HCT116 (cell line): ENCODE measurements at regions not wholly inside any gene's neighbourhood (a gene's known extent, or its start where the extent isn't known, plus 50 kb on each side); places are given as distances from the start of the nearest gene placed in this dataset.

ENCODE experiments used
- ATAC-seq: fragments of 200-7000 bp; cut with Tn5 transposase; 2 replicates; pipeline ENCODE4 v1.9.1; 2020; ENCODE audit warnings: mild to moderate bottlenecking, moderate library complexity
- BruUV-seq: library from RNA; stranded (reverse); fragments of 400-500 nt; replicated peaks from 2 replicates; lab custom pipeline; 2021; lab: Mats Ljungman, UMichigan
- CTCF ChIA-PET: fragments of 300-600 bp; sonication (Branson Sonifier 250); formaldehyde crosslinking; loops from one replicate; lab custom pipeline; 2021; ENCODE audit warnings: antibody characterized with exemption; lab: Charles Lee
- POLR2A ChIA-PET: fragments of 300-600, 350-600 bp; sonication (Branson Sonifier 250); formaldehyde crosslinking; loops from one replicate; lab custom pipeline; 2021; ENCODE audit warnings: antibody characterized with exemption; lab: Charles Lee
- RAD21 ChIA-PET, 2 experiments: fragments of 300-600 bp; sonication (Branson Sonifier 250); formaldehyde crosslinking; loops; one replicate each; lab custom pipeline; 2023; ENCODE audit warnings: low total read pairs in 2 of 2; ENCODE audit not compliant: uncharacterized antibody in 2 of 2, unreplicated experiment in 2 of 2, low non-redundant PET in 1 of 2; lab: Charles Lee
- DNase-seq: peaks from one replicate; pipeline ENCODE4 v3.0.0-alpha.2; 2010; ENCODE audit warnings: low read depth, low spot score
- H2AFZ ChIP-seq: fragments of 200-600 bp; shearing (Covaris generic), sonication (generic); 2 replicates; pipeline ENCODE4 v1.6.1; 2017; ENCODE audit warnings: low read depth, mixed run types, mixed read lengths, antibody characterized with exemption, low read length; ENCODE audit not compliant: poor library complexity, severe bottlenecking
- H3K27ac ChIP-seq: 2 replicates; pipeline ENCODE4 v1.5.1; 2012; ENCODE audit warnings: low read depth, low read length
- H3K27me3 ChIP-seq: fragments of 200-600 bp; sonication (generic); 2 replicates; pipeline ENCODE4 v1.6.1; 2016; ENCODE audit warnings: mixed run types, low read length, mixed read lengths; ENCODE audit not compliant: insufficient read depth
- H3K36me3 ChIP-seq, 2 experiments: fragments of 200-500 bp in 1 of 2; fragments of 200-600 bp in 1 of 2; sonication (Bioruptor generic) in 1 of 2; sonication (generic) in 1 of 2; 2 replicates each; pipeline versions ENCODE4 v1.5.1 to v1.6.1; 2014 to 2016; ENCODE audit warnings: low read length in 2 of 2, inconsistent platforms in 1 of 2, mixed read lengths in 1 of 2, mixed run types in 1 of 2; ENCODE audit not compliant: insufficient read depth in 2 of 2, control insufficient read depth in 1 of 2
- H3K4me1 ChIP-seq, 2 experiments: fragments of 200-600 bp in 1 of 2; sonication (generic) in 1 of 2; 2 replicates each; pipeline versions ENCODE4 v1.5.1 to v1.6.1; 2012 to 2017; ENCODE audit warnings: low read length in 2 of 2, inconsistent platforms in 1 of 2, mild to moderate bottlenecking in 1 of 2, mixed read lengths in 1 of 2, mixed run types in 1 of 2, moderate library complexity in 1 of 2; ENCODE audit not compliant: insufficient read depth in 2 of 2, control insufficient read depth in 1 of 2
- H3K4me2 ChIP-seq: fragments of 200-600 bp; sonication (generic); 2 replicates; pipeline ENCODE4 v1.6.1; 2017; ENCODE audit warnings: mixed run types, low read length, mixed read lengths
- H3K4me3 ChIP-seq, 2 experiments: fragments of 200-600 bp in 1 of 2; sonication (generic) in 1 of 2; replicated peaks in 1 of 2; 2 replicates each; pipeline ENCODE4 v1.5.1; 2011 to 2016; ENCODE audit warnings: low read length in 2 of 2, control low read depth in 1 of 2, low read depth in 1 of 2, mild to moderate bottlenecking in 1 of 2, mixed read lengths in 1 of 2, mixed run types in 1 of 2
- H3K79me2 ChIP-seq: fragments of 200-600 bp; sonication (generic); 2 replicates; pipeline ENCODE4 v1.6.1; 2017; ENCODE audit warnings: mild to moderate bottlenecking, mixed run types, low read length, moderate library complexity, mixed read lengths; ENCODE audit not compliant: insufficient read depth
- H3K9ac ChIP-seq: fragments of 200-600 bp; sonication (generic); 2 replicates; pipeline ENCODE4 v1.6.1; 2016; ENCODE audit warnings: low read length, mixed read lengths
- H3K9me2 ChIP-seq: fragments of 200-600 bp; sonication (generic), shearing (Covaris generic); 2 replicates; pipeline ENCODE4 v1.6.1; 2017; ENCODE audit warnings: mixed run types, mild to moderate bottlenecking, moderate library complexity; ENCODE audit not compliant: insufficient read depth
- H3K9me3 ChIP-seq, 2 experiments: fragments of 200-500 bp in 1 of 2; fragments of 200-600 bp in 1 of 2; sonication (Bioruptor generic) in 1 of 2; sonication (generic) in 1 of 2; 2 replicates each; pipeline ENCODE4 v1.6.1; 2014 to 2017; ENCODE audit warnings: low read length in 2 of 2, mixed read lengths in 2 of 2, inconsistent platforms in 1 of 2, low read depth in 1 of 2, mild to moderate bottlenecking in 1 of 2, mixed run types in 1 of 2, moderate library complexity in 1 of 2; ENCODE audit not compliant: control insufficient read depth in 1 of 2, insufficient read depth in 1 of 2
- H4K20me1 ChIP-seq: fragments of 200-600 bp; sonication (generic), shearing (Covaris generic); 2 replicates; pipeline ENCODE4 v1.6.1; 2017; ENCODE audit warnings: mixed run types, mild to moderate bottlenecking, moderate library complexity; ENCODE audit not compliant: insufficient read depth
- CEBPB ChIP-seq: IDR thresholded peaks from 2 replicates; pipeline ENCODE4 v1.6.1; 2012; ENCODE audit warnings: low read depth
- EGR1 ChIP-seq: IDR thresholded peaks from 2 replicates; pipeline ENCODE4 v1.6.1; 2012; ENCODE audit warnings: low read depth
- ELF1 ChIP-seq: IDR thresholded peaks from 2 replicates; pipeline ENCODE4 v1.6.1; 2012; ENCODE audit warnings: low read depth, borderline replicate concordance
- EZH2 ChIP-seq: fragments of 200-600 bp; sonication (generic); IDR thresholded peaks from 2 replicates; pipeline ENCODE4 v1.6.1; 2017; ENCODE audit warnings: antibody characterized with exemption, mixed run types
- FOSL1 ChIP-seq: IDR thresholded peaks from 2 replicates; pipeline ENCODE4 v1.6.1; 2012; ENCODE audit warnings: low read depth
- JUND ChIP-seq: IDR thresholded peaks from 2 replicates; pipeline ENCODE4 v1.6.1; 2012
- TCF7L2 ChIP-seq: IDR thresholded peaks from 2 replicates; pipeline ENCODE4 v1.7.0; 2011; ENCODE audit warnings: borderline replicate concordance, inconsistent platforms; ENCODE audit not compliant: insufficient read depth, insufficient read length; ENCODE audit errors: extremely low read depth
- YY1 ChIP-seq: IDR thresholded peaks from 2 replicates; pipeline ENCODE4 v1.6.1; 2011; ENCODE audit warnings: low read length, low read depth, moderate library complexity, mild to moderate bottlenecking; ENCODE audit not compliant: insufficient replicate concordance; ENCODE audit errors: extremely low read depth
- ZFX ChIP-seq: fragments of 450-650 bp; IDR thresholded peaks from 2 replicates; pipeline ENCODE4 v1.6.1; 2017
- ZNF274 ChIP-seq: fragments of 200-500 bp; sonication (Bioruptor generic); IDR thresholded peaks from 2 replicates; pipeline ENCODE4 v1.6.1; 2014; ENCODE audit warnings: mild to moderate bottlenecking, low read depth, low read length, inconsistent platforms
- intact Hi-C: fragments of 100-400 bp; cut with micrococcal nuclease; formaldehyde crosslinking; loops from 2 replicates; pipeline ENCODE4 v1.10.0; 2022
- TF ChIP-seq, protein P1 (sequence below), 3 experiments: fragments of 200-600 bp in 1 of 3; sonication (generic) in 1 of 3; IDR thresholded peaks in 2 of 3; conservative IDR thresholded peaks in 1 of 3; 2 replicates each; pipeline ENCODE4 v1.5.1; 2012 to 2017; ENCODE audit warnings: low read depth in 2 of 3, low read length in 2 of 3, antibody characterized with exemption in 1 of 3, borderline replicate concordance in 1 of 3, control low read depth in 1 of 3, mild to moderate bottlenecking in 1 of 3, mixed read lengths in 1 of 3, mixed run types in 1 of 3, moderate library complexity in 1 of 3; ENCODE audit not compliant: insufficient read depth in 1 of 3
- TF ChIP-seq, protein P2 (sequence below): IDR thresholded peaks from 2 replicates; pipeline ENCODE4 v1.6.1; 2012; ENCODE audit warnings: low read depth
- TF ChIP-seq, protein P3 (sequence below): IDR thresholded peaks from 2 replicates; pipeline ENCODE4 v1.6.1; 2011; ENCODE audit warnings: mild to moderate bottlenecking, low read length, moderate library complexity; ENCODE audit not compliant: insufficient replicate concordance; ENCODE audit errors: extremely low read depth
- TF ChIP-seq, protein P4 (sequence below): IDR thresholded peaks from 2 replicates; pipeline ENCODE4 v1.6.1; 2012

DNA sequence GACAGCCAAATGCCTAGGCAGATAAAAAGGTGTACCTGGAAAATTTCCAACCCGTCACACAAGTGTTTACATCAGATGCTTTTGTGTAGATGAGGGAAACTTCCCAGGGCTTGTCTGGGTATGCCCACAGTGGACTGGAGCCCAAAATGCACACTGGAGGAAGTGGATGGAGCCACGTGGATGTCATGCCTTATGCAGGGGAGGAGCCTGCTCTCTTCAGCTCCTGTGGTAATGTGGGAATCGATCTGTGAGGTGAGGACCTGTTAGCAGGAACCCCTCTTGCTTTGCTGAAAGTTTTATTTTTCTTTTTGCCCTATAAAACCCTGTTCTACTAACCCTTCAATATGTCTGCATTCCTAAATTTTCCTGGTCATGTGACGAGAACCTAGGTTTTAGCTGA lies 439.2 kb upstream of the CDH9 start:
- no peak for TF ChIP-seq EGR1
- TF ChIP-seq ZNF274: no peak
- no peak for TF ChIP-seq JUND
- TF ChIP-seq, protein P1, sequence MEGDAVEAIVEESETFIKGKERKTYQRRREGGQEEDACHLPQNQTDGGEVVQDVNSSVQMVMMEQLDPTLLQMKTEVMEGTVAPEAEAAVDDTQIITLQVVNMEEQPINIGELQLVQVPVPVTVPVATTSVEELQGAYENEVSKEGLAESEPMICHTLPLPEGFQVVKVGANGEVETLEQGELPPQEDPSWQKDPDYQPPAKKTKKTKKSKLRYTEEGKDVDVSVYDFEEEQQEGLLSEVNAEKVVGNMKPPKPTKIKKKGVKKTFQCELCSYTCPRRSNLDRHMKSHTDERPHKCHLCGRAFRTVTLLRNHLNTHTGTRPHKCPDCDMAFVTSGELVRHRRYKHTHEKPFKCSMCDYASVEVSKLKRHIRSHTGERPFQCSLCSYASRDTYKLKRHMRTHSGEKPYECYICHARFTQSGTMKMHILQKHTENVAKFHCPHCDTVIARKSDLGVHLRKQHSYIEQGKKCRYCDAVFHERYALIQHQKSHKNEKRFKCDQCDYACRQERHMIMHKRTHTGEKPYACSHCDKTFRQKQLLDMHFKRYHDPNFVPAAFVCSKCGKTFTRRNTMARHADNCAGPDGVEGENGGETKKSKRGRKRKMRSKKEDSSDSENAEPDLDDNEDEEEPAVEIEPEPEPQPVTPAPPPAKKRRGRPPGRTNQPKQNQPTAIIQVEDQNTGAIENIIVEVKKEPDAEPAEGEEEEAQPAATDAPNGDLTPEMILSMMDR (IDR thresholded peaks at IDR 0.05 in 2 of 3, conservative IDR thresholded peaks at IDR 0.05 in 1 of 3; ENCODE audit: borderline replicate concordance in 1 of 3, insufficient read depth in 1 of 3, low read depth in 2 of 3, low read length in 2 of 3): no peak
- TF ChIP-seq, protein P2, sequence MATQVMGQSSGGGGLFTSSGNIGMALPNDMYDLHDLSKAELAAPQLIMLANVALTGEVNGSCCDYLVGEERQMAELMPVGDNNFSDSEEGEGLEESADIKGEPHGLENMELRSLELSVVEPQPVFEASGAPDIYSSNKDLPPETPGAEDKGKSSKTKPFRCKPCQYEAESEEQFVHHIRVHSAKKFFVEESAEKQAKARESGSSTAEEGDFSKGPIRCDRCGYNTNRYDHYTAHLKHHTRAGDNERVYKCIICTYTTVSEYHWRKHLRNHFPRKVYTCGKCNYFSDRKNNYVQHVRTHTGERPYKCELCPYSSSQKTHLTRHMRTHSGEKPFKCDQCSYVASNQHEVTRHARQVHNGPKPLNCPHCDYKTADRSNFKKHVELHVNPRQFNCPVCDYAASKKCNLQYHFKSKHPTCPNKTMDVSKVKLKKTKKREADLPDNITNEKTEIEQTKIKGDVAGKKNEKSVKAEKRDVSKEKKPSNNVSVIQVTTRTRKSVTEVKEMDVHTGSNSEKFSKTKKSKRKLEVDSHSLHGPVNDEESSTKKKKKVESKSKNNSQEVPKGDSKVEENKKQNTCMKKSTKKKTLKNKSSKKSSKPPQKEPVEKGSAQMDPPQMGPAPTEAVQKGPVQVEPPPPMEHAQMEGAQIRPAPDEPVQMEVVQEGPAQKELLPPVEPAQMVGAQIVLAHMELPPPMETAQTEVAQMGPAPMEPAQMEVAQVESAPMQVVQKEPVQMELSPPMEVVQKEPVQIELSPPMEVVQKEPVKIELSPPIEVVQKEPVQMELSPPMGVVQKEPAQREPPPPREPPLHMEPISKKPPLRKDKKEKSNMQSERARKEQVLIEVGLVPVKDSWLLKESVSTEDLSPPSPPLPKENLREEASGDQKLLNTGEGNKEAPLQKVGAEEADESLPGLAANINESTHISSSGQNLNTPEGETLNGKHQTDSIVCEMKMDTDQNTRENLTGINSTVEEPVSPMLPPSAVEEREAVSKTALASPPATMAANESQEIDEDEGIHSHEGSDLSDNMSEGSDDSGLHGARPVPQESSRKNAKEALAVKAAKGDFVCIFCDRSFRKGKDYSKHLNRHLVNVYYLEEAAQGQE: no peak
- no peak for TF ChIP-seq ELF1
- no peak for TF ChIP-seq YY1
- TF ChIP-seq EZH2: no peak
- TF ChIP-seq, protein P3, sequence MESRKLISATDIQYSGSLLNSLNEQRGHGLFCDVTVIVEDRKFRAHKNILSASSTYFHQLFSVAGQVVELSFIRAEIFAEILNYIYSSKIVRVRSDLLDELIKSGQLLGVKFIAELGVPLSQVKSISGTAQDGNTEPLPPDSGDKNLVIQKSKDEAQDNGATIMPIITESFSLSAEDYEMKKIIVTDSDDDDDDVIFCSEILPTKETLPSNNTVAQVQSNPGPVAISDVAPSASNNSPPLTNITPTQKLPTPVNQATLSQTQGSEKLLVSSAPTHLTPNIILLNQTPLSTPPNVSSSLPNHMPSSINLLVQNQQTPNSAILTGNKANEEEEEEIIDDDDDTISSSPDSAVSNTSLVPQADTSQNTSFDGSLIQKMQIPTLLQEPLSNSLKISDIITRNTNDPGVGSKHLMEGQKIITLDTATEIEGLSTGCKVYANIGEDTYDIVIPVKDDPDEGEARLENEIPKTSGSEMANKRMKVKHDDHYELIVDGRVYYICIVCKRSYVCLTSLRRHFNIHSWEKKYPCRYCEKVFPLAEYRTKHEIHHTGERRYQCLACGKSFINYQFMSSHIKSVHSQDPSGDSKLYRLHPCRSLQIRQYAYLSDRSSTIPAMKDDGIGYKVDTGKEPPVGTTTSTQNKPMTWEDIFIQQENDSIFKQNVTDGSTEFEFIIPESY: no peak
- TF ChIP-seq ZFX: no peak
- TF ChIP-seq, protein P4, sequence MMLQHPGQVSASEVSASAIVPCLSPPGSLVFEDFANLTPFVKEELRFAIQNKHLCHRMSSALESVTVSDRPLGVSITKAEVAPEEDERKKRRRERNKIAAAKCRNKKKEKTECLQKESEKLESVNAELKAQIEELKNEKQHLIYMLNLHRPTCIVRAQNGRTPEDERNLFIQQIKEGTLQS: no peak
- no peak for TF ChIP-seq TCF7L2
- TF ChIP-seq CEBPB: no peak
- no peak for TF ChIP-seq FOSL1
- no peaks in the 10 kb centered on the region for H3K27me3 ChIP-seq
- no peaks in the 10 kb centered on the region for H3K36me3 ChIP-seq
- RAD21 ChIA-PET: no interaction called here
- no peaks in the 10 kb centered on the region for H3K79me2 ChIP-seq
- no peaks in the 10 kb centered on the region for H3K4me1 ChIP-seq
- CTCF ChIA-PET: no interaction called here
- ATAC-seq: no peak
- no TSS peak for BruUV-seq
- intact Hi-C loops: no loop called here
- POLR2A ChIA-PET: no interaction called here
- H3K9me3 ChIP-seq: peaks cover 0 to 22% of the 10 kb centered on the region in 2 experiments; a peak in 2 of 4 replicates
- no peak overlapping the region for H3K4me2 ChIP-seq
- DNase-seq: no peak
- H2AFZ ChIP-seq: no peak overlapping the region
- H3K9me2 ChIP-seq: no peaks in the 10 kb centered on the region
- H4K20me1 ChIP-seq: no peaks in the 10 kb centered on the region; the same call in 1 of the 2 replicates
- H3K9ac ChIP-seq: no peak overlapping the region
- no peak overlapping the region for H3K4me3 ChIP-seq
- no peak overlapping the region for H3K27ac ChIP-seq
